ENCODE measurements at regions not wholly inside any gene's neighbourhood (a gene's known extent, or its start where the extent isn't known, plus 50 kb on each side); places are given as distances from the start of the nearest gene placed in this dataset.
A peak's percentile ranks its signal among the peaks of the same experiment; 100 is the strongest.

DNA sequence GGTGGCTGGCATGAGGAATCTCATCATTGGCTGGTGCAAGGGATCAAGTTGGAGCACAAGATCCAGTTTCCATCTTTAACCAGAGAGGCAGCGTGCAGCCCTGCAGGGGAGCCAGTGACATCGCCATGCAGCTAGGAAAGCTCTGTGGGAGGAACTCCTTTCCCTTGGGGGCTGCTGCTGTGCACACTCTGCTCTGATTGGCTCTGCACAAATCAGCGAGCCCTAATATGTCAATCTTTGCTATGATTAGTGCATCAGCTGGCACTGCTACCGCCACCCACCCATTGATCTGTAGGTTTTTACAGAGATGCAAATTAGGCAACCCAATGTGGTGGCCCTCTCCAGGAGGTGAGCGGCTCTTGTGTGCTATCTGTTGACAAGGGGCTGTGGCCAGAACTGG, 262.6 kb downstream of the PCNX1 start:
- Histone ChIP-seq H3K36me3 (no peaks in the 10 kb centered on the region), H3K27ac (no peak overlapping the region), H3K4me3 (no peak overlapping the region), H3K9me3 (no peaks in the 10 kb centered on the region), H3K4me1 (peaks cover 0 to 5% (median 0%) of the 10 kb centered on the region in 3 donors), H3K27me3 (no peaks in the 10 kb centered on the region)
- no peak for DNase-seq
- intact Hi-C loops (cut with DNase I) = no loop called here
- ATAC-seq = no peak
- no peak for TF ChIP-seq CTCF (IDR thresholded peaks at IDR 0.05)
- WGBS, 2 donors = 81 to 90% methylated on average over 5 of the region's 5 CpGs
- no peak for FAIRE-seq

- WGBS, 2 donors = 62 to 64% methylated on average over 3 of the region's 3 CpGs
- Histone ChIP-seq H3K4me3 (no peak overlapping the region), H3K4me1 (no peaks in the 10 kb centered on the region), H3K36me3 (no peaks in the 10 kb centered on the region), H3K27ac (no peak overlapping the region), H3K9me3 (no peaks in the 10 kb centered on the region), H3K27me3 (no peaks in the 10 kb centered on the region)
- TF ChIP-seq CTCF (IDR thresholded peaks at IDR 0.05) = no peak
- FAIRE-seq = no peak
- peak; percentile 38 to 95 (median 90) for ATAC-seq
- intact Hi-C loops (cut with DNase I) = no loop called here
- peak in 1 of 6 donors; percentile 31 for DNase-seq
Observed at GRCh38 chr14:71175491-71175890, 268.2 kb downstream of the PCNX1 start.

GRCh38 chr14:71179066-71179465, 271.8 kb downstream of the PCNX1 start:
- 66 to 78% methylated on average over 5 of the region's 5 CpGs for WGBS, 2 donors
- no peak overlapping the region for H3K27ac ChIP-seq
- intact Hi-C loops (cut with DNase I) = no loop called here
- no peak overlapping the region for H3K4me3 ChIP-seq
- no peaks in the 10 kb centered on the region for H3K4me1 ChIP-seq
- H3K27me3 ChIP-seq = no peaks in the 10 kb centered on the region
- FAIRE-seq (no peak), ATAC-seq (no peak), DNase-seq (no peak)
- H3K36me3 ChIP-seq = no peaks in the 10 kb centered on the region
- no peak for TF ChIP-seq CTCF (IDR thresholded peaks at IDR 0.05)
- no peaks in the 10 kb centered on the region for H3K9me3 ChIP-seq

DNA sequence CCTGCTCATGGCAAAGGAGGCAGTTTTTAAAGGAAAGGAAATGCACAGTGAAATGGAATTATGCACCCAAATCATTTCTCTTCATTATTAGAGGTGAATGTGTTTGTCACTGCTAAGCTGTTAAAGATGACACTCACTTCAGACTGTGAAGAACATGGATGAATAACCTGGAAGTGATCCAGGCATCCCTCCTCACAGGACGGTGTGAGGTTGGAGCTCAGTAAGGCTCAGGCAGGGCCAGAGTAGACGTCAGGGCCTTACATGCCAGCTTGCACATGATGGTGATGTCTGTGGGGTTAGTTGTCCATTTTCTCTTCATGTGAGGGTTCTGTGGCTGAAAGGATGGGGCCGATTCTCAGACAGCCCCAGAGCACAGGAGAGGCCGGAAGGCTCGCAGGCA, 273.1 kb downstream of the PCNX1 start:
- intact Hi-C loops (cut with DNase I) = no loop called here
- no peaks in the 10 kb centered on the region for H3K4me1 ChIP-seq
- 57 to 77% methylated on average over 5 of the region's 5 CpGs for WGBS, 2 donors
- H3K27me3 ChIP-seq = no peaks in the 10 kb centered on the region
- H3K36me3 ChIP-seq = no peaks in the 10 kb centered on the region
- no peak for ATAC-seq
- no peak overlapping the region for H3K27ac ChIP-seq
- DNase-seq = no peak
- no peak for FAIRE-seq
- no peak overlapping the region for H3K4me3 ChIP-seq
- no peak for TF ChIP-seq CTCF (IDR thresholded peaks at IDR 0.05)
- no peaks in the 10 kb centered on the region for H3K9me3 ChIP-seq

GRCh38 chr14:71181215-71182003, 274.1 kb downstream of the PCNX1 start:
- no peak for TF ChIP-seq CTCF (IDR thresholded peaks at IDR 0.05)
- WGBS, 2 donors = 80 to 90% methylated on average over 23 of the region's 23 CpGs
- Histone ChIP-seq H3K27me3 (no peaks in the 10 kb centered on the region), H3K9me3 (no peaks in the 10 kb centered on the region), H3K4me1 (no peaks in the 10 kb centered on the region), H3K36me3 (no peaks in the 10 kb centered on the region), H3K27ac (no peak overlapping the region), H3K4me3 (no peak overlapping the region)
- FAIRE-seq = no peak
- ATAC-seq = no peak
- DNase-seq = no peak
- intact Hi-C loops (cut with DNase I) = no loop called here
